DMS 273 treated with DMSO at 0.1 percent for 48 hours (cell line): ENCODE measurements at regions not wholly inside any gene's neighbourhood (a gene's known extent, or its start where the extent isn't known, plus 50 kb on each side); places are given as distances from the start of the nearest gene placed in this dataset.

Experiments
- DNase-seq: peaks from one replicate; lab custom pipeline; 2025; lab: John Stamatoyannopoulos, UW

- no peak for DNase-seq
These were observed 297.7 kb downstream of the ICOS start for GRCh38 chr2:204234248-204234647.

- DNase-seq, result no peak
These were observed 298.3 kb downstream of the ICOS start for GRCh38 chr2:204234879-204235278.

- no peak for DNase-seq
These were observed 300.9 kb downstream of the ICOS start for GRCh38 chr2:204237416-204237815.

- DNase-seq, result no peak
These were observed 303.0 kb downstream of the ICOS start for GRCh38 chr2:204239411-204240165.

- no peak for DNase-seq
These were observed 304.3 kb upstream of the PARD3B start for GRCh38 chr2:204240961-204241360.

GRCh38 chr2:204249437-204249836 is 295.8 kb upstream of the PARD3B start:
- DNase-seq, result no peak

GRCh38 chr2:204250692-204251091 is 294.6 kb upstream of the PARD3B start:
- DNase-seq, result no peak

- DNase-seq, result no peak
These were observed 293.9 kb upstream of the PARD3B start for GRCh38 chr2:204251158-204251997.

GRCh38 chr2:204251998-204252376 is 293.3 kb upstream of the PARD3B start:
- no peak for DNase-seq

- no peak for DNase-seq
These were observed 290.2 kb upstream of the PARD3B start for GRCh38 chr2:204255071-204255470.

- DNase-seq, result no peak
These were observed 289.7 kb upstream of the PARD3B start for GRCh38 chr2:204255526-204255925.

GRCh38 chr2:204257781-204258180 is 287.5 kb upstream of the PARD3B start:
- DNase-seq, result no peak

- DNase-seq, result no peak
These were observed 286.4 kb upstream of the PARD3B start for GRCh38 chr2:204258890-204259289.

- DNase-seq, result peak; percentile 15
These were observed 285.0 kb upstream of the PARD3B start for GRCh38 chr2:204260162-204260877.

GRCh38 chr2:204260901-204261300 is 284.4 kb upstream of the PARD3B start:
- DNase-seq, result no peak

- DNase-seq, result no peak
These were observed 283.4 kb upstream of the PARD3B start for GRCh38 chr2:204261846-204262245.

- no peak for DNase-seq
These were observed 281.2 kb upstream of the PARD3B start for GRCh38 chr2:204264085-204264553.

- DNase-seq, result peak; percentile 23
These were observed 280.6 kb upstream of the PARD3B start for GRCh38 chr2:204264621-204265140.

GRCh38 chr2:204265681-204266181 is 279.5 kb upstream of the PARD3B start:
- DNase-seq, result no peak

- DNase-seq, result no peak
These were observed 276.8 kb upstream of the PARD3B start for GRCh38 chr2:204268458-204268857.

GRCh38 chr2:204268971-204269370 is 276.3 kb upstream of the PARD3B start:
- no peak for DNase-seq

- DNase-seq, result no peak
These were observed 273.2 kb upstream of the PARD3B start for GRCh38 chr2:204272089-204272488.
